ENCODE measurements at regions not wholly inside any gene's neighbourhood (a gene's known extent, or its start where the extent isn't known, plus 50 kb on each side); places are given as distances from the start of the nearest gene placed in this dataset.

- CTCF ChIA-PET: no interaction called here
- POLR2A ChIA-PET: interaction anchor here (0.7 to 0.9 kb wide), 2 partner anchors 50 to 232 kb away, joined by 3 read pairs; partner anchors contain the start of gene TTF2
- TF ChIP-seq TARDBP (IDR thresholded peaks at IDR 0.05) (no peak), SP1 (IDR thresholded peaks at IDR 0.05) (no peak), HDGF (IDR thresholded peaks at IDR 0.05; ENCODE audit: borderline replicate concordance) (no peak), LEF1 (IDR thresholded peaks at IDR 0.05; ENCODE audit: borderline replicate concordance) (no peak)
- no peak for DNase-seq (ENCODE audit: extremely low spot score)
Measured at GRCh38 chr1:116827607-116828105, 73.4 kb downstream of the CD2 start.

DNA sequence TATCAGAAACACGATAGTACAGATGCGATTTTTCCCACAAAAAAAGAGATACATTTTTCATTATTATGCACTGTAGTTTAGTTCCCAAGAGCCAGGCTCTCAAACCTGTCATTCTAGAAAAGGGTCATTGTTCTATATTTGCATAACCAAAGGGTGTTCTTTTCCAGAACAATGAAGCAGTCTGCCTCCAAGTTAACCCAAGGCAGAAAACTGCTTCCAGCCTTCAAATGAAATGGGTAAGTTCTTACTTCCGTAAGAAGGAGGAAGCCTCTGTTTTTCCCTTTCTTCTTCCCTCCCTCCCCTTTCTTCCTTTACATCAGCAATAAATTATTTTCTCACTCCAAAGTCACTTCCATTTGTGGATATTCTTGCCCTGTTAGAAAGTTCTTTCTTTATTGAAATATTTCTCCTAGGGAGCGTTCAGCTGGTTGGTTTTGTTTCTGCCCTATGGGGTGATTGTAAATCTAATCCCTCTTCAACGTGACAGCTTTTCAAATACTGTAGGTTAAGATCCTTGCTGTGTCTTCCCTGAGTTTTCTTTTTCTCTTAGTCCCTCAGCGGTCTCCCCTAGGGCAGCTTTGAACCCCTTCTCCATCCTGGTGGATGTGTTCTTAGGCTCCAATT is 77.3 kb upstream of the PTGFRN start:
- ChIA-PET CTCF (interaction anchor here (0.6 kb wide), 1 partner anchor 10 kb away, joined by 7 read pairs; no protein-coding TSS in a partner anchor), POLR2A (no interaction called here)

DNA sequence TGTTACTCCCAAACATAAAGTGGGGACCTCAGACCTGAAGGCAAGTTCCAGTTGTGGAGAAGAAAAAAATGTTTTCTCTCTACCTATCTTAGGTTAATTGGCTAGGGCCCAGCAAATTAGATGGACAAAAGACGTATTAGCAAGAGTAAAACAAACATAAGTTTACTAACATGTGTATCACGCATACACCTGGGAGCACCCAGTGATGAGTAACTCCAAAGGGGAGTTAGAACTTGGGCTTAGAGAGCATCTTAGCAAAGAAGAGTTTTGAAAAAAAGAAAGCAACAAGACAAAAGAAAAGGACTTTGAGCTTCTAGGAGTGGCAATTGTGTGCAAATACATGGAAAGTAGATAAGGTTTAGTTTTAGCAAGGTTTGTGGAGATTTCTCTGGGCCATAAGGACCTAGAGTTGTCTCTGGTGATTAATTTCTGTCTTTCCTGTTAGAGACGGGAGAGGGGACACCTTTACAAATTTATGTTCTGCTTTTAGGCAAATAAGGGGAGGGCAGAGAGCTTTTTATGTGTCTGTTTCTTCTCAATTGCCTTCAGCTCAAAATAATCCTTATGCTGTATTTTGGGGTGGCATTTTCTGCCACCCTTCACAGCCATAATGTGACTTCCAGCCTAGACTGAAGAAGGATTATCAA is 76.7 kb upstream of the PTGFRN start:
- TF ChIP-seq SUZ12 (IDR thresholded peaks at IDR 0.05) (no peak), ARNT (IDR thresholded peaks at IDR 0.05) (no peak), FOXK2 (IDR thresholded peaks at IDR 0.05) (no peak), BHLHE40 (IDR thresholded peaks at IDR 0.05; ENCODE audit: borderline replicate concordance) (no peak), FOXA1 (IDR thresholded peaks at IDR 0.05) (no peak), NFRKB (IDR thresholded peaks at IDR 0.05) (no peak)
- no peak for DNase-seq (ENCODE audit: extremely low spot score)
- POLR2A ChIA-PET: no interaction called here
- CTCF ChIA-PET: no interaction called here

More for the DNA sequence above, 77.3 kb upstream of the PTGFRN start:
- no peak for DNase-seq (ENCODE audit: extremely low spot score)
- no peak for TF ChIP-seq FOXK2 (IDR thresholded peaks at IDR 0.05)
- no peak for TF ChIP-seq SUZ12 (IDR thresholded peaks at IDR 0.05)
- no peak for TF ChIP-seq SP1 (IDR thresholded peaks at IDR 0.05)
- no peak for TF ChIP-seq TARDBP (IDR thresholded peaks at IDR 0.05)
- TF ChIP-seq L3MBTL2 (conservative IDR thresholded peaks at IDR 0.05): no peak
- TF ChIP-seq ARNT (IDR thresholded peaks at IDR 0.05): no peak
- TF ChIP-seq HDGF (IDR thresholded peaks at IDR 0.05; ENCODE audit: borderline replicate concordance): no peak
- TF ChIP-seq BHLHE40 (IDR thresholded peaks at IDR 0.05; ENCODE audit: borderline replicate concordance): no peak
- TF ChIP-seq NFRKB (IDR thresholded peaks at IDR 0.05): no peak
- TF ChIP-seq ZNF384 (IDR thresholded peaks at IDR 0.05): no peak
- no peak for TF ChIP-seq ELF4 (IDR thresholded peaks at IDR 0.05)
- no peak for TF ChIP-seq CTBP1 (IDR thresholded peaks at IDR 0.05; ENCODE audit: borderline replicate concordance)
- TF ChIP-seq, protein P1, sequence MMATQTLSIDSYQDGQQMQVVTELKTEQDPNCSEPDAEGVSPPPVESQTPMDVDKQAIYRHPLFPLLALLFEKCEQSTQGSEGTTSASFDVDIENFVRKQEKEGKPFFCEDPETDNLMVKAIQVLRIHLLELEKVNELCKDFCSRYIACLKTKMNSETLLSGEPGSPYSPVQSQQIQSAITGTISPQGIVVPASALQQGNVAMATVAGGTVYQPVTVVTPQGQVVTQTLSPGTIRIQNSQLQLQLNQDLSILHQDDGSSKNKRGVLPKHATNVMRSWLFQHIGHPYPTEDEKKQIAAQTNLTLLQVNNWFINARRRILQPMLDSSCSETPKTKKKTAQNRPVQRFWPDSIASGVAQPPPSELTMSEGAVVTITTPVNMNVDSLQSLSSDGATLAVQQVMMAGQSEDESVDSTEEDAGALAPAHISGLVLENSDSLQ (IDR thresholded peaks at IDR 0.05): no peak
- TF ChIP-seq FOXA1 (IDR thresholded peaks at IDR 0.05): no peak

DNA sequence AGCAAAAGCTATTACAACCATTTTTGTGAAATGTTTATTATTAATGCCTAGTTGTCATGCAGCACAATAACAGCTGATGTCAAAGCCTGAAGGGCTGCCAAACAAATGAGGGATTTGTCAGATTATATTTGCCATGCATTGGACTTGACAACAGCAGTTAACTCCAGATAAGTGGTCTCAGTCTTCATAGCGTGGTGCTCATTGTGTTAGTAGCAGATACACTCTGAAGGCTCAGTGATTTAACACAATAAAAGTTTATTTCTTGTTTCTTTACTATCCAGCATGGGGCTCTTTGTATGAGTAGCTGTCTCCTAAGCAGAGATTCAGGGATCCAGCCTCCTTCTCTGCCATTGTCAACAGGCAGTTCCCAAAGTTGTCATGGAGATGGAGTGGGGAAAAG is 76.0 kb upstream of the PTGFRN start:
- ChIA-PET POLR2A (no interaction called here), CTCF (no interaction called here)
- no peak for DNase-seq (ENCODE audit: extremely low spot score)
- TF ChIP-seq FOXA1 (IDR thresholded peaks at IDR 0.05) (no peak), SUZ12 (IDR thresholded peaks at IDR 0.05) (no peak), SP1 (IDR thresholded peaks at IDR 0.05) (no peak), L3MBTL2 (conservative IDR thresholded peaks at IDR 0.05) (no peak), BHLHE40 (IDR thresholded peaks at IDR 0.05; ENCODE audit: borderline replicate concordance) (no peak), NFRKB (IDR thresholded peaks at IDR 0.05) (no peak), ARNT (IDR thresholded peaks at IDR 0.05) (no peak), CTBP1 (IDR thresholded peaks at IDR 0.05; ENCODE audit: borderline replicate concordance) (no peak), HDGF (IDR thresholded peaks at IDR 0.05; ENCODE audit: borderline replicate concordance) (no peak), FOXK2 (IDR thresholded peaks at IDR 0.05) (no peak), ELF4 (IDR thresholded peaks at IDR 0.05) (no peak), TARDBP (IDR thresholded peaks at IDR 0.05) (no peak), ZNF384 (IDR thresholded peaks at IDR 0.05) (no peak), FOXM1 (IDR thresholded peaks at IDR 0.05; ENCODE audit: borderline replicate concordance) (no peak), LEF1 (IDR thresholded peaks at IDR 0.05; ENCODE audit: borderline replicate concordance) (no peak)
- TF ChIP-seq, protein P1 (IDR thresholded peaks at IDR 0.05): no peak

- CTCF ChIA-PET: no interaction called here
- POLR2A ChIA-PET: no interaction called here
- TF ChIP-seq LEF1 (IDR thresholded peaks at IDR 0.05; ENCODE audit: borderline replicate concordance): no peak
- TF ChIP-seq NFRKB (IDR thresholded peaks at IDR 0.05): no peak
- no peak for TF ChIP-seq BHLHE40 (IDR thresholded peaks at IDR 0.05; ENCODE audit: borderline replicate concordance)
- no peak for TF ChIP-seq FOXM1 (IDR thresholded peaks at IDR 0.05; ENCODE audit: borderline replicate concordance)
- TF ChIP-seq, protein P1 (IDR thresholded peaks at IDR 0.05): no peak
- TF ChIP-seq L3MBTL2 (conservative IDR thresholded peaks at IDR 0.05): no peak
- TF ChIP-seq SUZ12 (IDR thresholded peaks at IDR 0.05): no peak
- TF ChIP-seq ARNT (IDR thresholded peaks at IDR 0.05): no peak
- TF ChIP-seq ZNF384 (IDR thresholded peaks at IDR 0.05): no peak
- no peak for TF ChIP-seq FOXK2 (IDR thresholded peaks at IDR 0.05)
- no peak for TF ChIP-seq SP1 (IDR thresholded peaks at IDR 0.05)
- TF ChIP-seq HDGF (IDR thresholded peaks at IDR 0.05; ENCODE audit: borderline replicate concordance): no peak
- TF ChIP-seq ELF4 (IDR thresholded peaks at IDR 0.05): no peak
- TF ChIP-seq FOXA1 (IDR thresholded peaks at IDR 0.05): no peak
- TF ChIP-seq TARDBP (IDR thresholded peaks at IDR 0.05): no peak
- TF ChIP-seq CTBP1 (IDR thresholded peaks at IDR 0.05; ENCODE audit: borderline replicate concordance): no peak
- DNase-seq (ENCODE audit: extremely low spot score): no peak
Measured at GRCh38 chr1:116834595-116834994, 75.1 kb upstream of the PTGFRN start.

- POLR2A ChIA-PET: interaction anchor here (1.0 kb wide), 1 partner anchor 21 kb away, joined by 3 read pairs; no protein-coding TSS in a partner anchor
- DNase-seq (ENCODE audit: extremely low spot score): no peak
- CTCF ChIA-PET: no interaction called here
- TF ChIP-seq L3MBTL2 (conservative IDR thresholded peaks at IDR 0.05) (no peak), SUZ12 (IDR thresholded peaks at IDR 0.05) (no peak), ELF4 (IDR thresholded peaks at IDR 0.05) (no peak)
Measured at GRCh38 chr1:116835161-116835560, 74.6 kb upstream of the PTGFRN start.

Measured in HEK293T (cell line).